ENCODE measurements at regions not wholly inside any gene's neighbourhood (a gene's known extent, or its start where the extent isn't known, plus 50 kb on each side); places are given as distances from the start of the nearest gene placed in this dataset.

DNA sequence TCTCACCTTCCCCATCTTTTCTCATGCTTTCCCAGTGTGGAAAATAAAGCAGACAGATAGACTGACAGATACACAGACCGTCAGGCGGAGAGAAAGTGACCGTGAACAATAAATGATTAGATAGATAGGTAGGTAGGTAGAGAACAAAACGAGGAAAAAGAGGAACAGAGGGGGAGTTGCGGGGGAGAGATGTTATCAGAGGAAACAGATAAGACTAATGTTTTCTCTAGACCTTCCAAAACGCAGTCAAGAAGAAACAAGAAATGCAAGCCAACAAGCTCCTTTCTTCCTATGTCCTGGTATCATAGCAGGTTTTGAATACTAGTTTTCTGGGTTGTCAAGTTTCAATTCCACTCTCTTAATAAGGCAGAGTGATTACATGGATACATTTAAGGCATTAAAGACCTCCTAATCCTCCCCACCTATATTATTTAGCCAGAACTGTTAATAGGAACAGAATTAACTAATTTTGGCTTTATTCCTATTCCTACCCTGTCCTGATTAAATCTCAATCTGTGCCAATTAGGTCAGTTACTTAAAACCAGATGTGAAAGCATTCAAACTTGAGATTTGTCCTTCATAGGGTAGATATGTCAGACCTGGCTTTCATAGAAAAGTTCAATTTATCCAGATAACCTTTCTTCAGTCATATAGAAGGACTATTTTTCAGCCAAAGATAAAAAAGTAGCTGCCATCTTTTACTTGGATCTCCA lies 89.0 kb upstream of the PTPRR start:
- Histone ChIP-seq H3K9me3 (ENCODE audit: control insufficient read depth, low read length) (no peaks in the 10 kb centered on the region), H3K79me1 (replicated peaks; ENCODE audit: low read length, poor library complexity, severe bottlenecking) (no peaks in the 10 kb centered on the region), H3K4me2 (ENCODE audit: low read length, poor library complexity, severe bottlenecking) (no peak overlapping the region), H3K27ac (ENCODE audit: low read length, poor library complexity, severe bottlenecking) (no peak overlapping the region), H3K14ac (ENCODE audit: low read length in 2 of 2) (no peak overlapping the region), H3K4me1 (ENCODE audit: control insufficient read depth, insufficient read depth, low read depth, low read length) (no peaks in the 10 kb centered on the region), H2BK15ac (ENCODE audit: low read depth, poor library complexity, severe bottlenecking) (no peak overlapping the region), H3K27me3 (ENCODE audit: control insufficient read depth in 1 of 2, insufficient read depth in 1 of 2, low read length in 2 of 2) (no peaks in the 10 kb centered on the region), H2BK120ac (ENCODE audit: low read depth, low read length) (no peak overlapping the region), H2BK5ac (ENCODE audit: low read depth, low read length, poor library complexity, severe bottlenecking) (no peak overlapping the region), H4K91ac (ENCODE audit: low read length) (no peak overlapping the region), H3K9ac (ENCODE audit: low read length) (no peak overlapping the region), H2AFZ (ENCODE audit: low read depth, low read length) (no peak overlapping the region), H3K18ac (ENCODE audit: low read depth in 1 of 2, low read length in 2 of 2) (no peak overlapping the region), H2BK12ac (ENCODE audit: low read length in 2 of 2) (no peak overlapping the region), H3K36me3 (ENCODE audit: control insufficient read depth in 1 of 2, insufficient read depth in 2 of 2, low read depth in 1 of 2, low read length in 2 of 2) (no peaks in the 10 kb centered on the region), H3K4ac (ENCODE audit: low read depth in 1 of 2, low read length in 2 of 2) (no peak overlapping the region), H3K23ac (ENCODE audit: low read length in 2 of 2) (no peak overlapping the region), H2AK5ac (ENCODE audit: low read length, severe bottlenecking) (no peak overlapping the region), H4K8ac (ENCODE audit: low read length) (no peak overlapping the region), H3K4me3 (ENCODE audit: insufficient read depth in 1 of 2, low read depth in 1 of 2, low read length in 2 of 2) (no peak overlapping the region)
- WGBS: 51% methylated on average over 5 of the region's 6 CpGs
- DNase-seq: no peak

DNA sequence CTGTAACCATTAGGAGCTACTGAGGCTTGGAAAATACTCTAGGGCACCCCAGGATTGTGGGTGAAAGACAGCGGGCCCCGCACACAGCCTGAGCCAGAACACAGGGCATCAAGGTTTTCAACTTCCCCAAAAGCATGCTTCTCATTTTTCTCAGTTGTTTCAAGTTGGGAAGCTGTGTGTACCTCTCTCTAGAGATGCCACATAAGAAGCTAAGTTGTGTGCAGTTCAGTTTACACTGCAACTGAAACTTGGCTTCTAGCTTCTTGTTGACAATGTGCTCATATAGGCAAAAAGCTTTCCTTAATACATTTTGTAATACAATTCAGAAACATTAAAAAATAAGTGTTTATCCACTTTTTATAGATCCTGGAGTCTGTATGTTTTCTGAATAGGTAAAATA lies 88.1 kb upstream of the PTPRR start:
- Histone ChIP-seq H3K9ac (ENCODE audit: low read length) (peak overlapping the region; percentile 33), H3K36me3 (ENCODE audit: control insufficient read depth in 1 of 2, insufficient read depth in 2 of 2, low read depth in 1 of 2, low read length in 2 of 2) (no peaks in the 10 kb centered on the region), H3K4me1 (ENCODE audit: control insufficient read depth, insufficient read depth, low read depth, low read length) (no peaks in the 10 kb centered on the region), H4K8ac (ENCODE audit: low read length) (no peak overlapping the region), H2BK15ac (ENCODE audit: low read depth, poor library complexity, severe bottlenecking) (no peak overlapping the region), H3K79me1 (replicated peaks; ENCODE audit: low read length, poor library complexity, severe bottlenecking) (no peaks in the 10 kb centered on the region), H3K9me3 (ENCODE audit: control insufficient read depth, low read length) (no peaks in the 10 kb centered on the region), H2BK120ac (ENCODE audit: low read depth, low read length) (no peak overlapping the region), H3K14ac (ENCODE audit: low read length in 2 of 2) (no peak overlapping the region), H2BK5ac (ENCODE audit: low read depth, low read length, poor library complexity, severe bottlenecking) (no peak overlapping the region), H3K27ac (ENCODE audit: low read length, poor library complexity, severe bottlenecking) (no peak overlapping the region), H4K91ac (ENCODE audit: low read length) (no peak overlapping the region), H3K4me2 (ENCODE audit: low read length, poor library complexity, severe bottlenecking) (no peak overlapping the region), H2BK12ac (ENCODE audit: low read length in 2 of 2) (no peak overlapping the region), H3K18ac (ENCODE audit: low read depth in 1 of 2, low read length in 2 of 2) (no peak overlapping the region), H2AFZ (ENCODE audit: low read depth, low read length) (no peak overlapping the region), H3K23ac (ENCODE audit: low read length in 2 of 2) (no peak overlapping the region), H3K4ac (ENCODE audit: low read depth in 1 of 2, low read length in 2 of 2) (no peak overlapping the region), H3K27me3 (ENCODE audit: control insufficient read depth in 1 of 2, insufficient read depth in 1 of 2, low read length in 2 of 2) (no peaks in the 10 kb centered on the region), H3K4me3 (ENCODE audit: insufficient read depth in 1 of 2, low read depth in 1 of 2, low read length in 2 of 2) (no peak overlapping the region), H2AK5ac (ENCODE audit: low read length, severe bottlenecking) (no peak overlapping the region)
- no peak for DNase-seq
- 100% methylated on average over 2 of the region's 2 CpGs for WGBS

DNA sequence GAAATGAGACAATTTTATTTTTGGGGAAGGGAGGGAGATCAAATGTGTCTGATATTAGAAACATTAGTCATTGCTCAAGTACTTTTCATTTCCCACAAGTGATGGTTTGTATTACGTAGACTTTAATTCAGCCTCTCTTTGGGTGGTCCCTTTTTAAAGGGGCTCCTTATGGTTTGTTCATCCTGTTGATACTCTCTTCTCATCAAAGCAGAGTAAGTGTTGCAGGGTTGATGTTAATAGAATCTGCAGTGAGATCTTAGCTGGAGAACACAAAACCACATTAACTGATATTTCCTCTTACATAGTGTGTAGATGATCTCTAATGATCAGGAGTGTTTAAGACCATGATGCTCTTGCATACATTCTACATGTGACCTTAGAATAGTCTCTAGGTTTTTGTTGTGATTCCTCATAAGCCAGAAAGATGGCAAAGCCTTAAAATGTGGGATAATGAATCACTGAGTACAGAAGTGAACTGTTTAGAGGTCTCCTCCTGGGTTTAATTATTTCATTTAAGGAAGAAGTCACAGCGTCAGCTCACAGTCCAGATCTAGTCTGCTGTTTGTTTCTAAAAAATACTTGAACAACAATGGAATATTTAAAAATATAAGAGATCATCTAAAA lies 87.4 kb upstream of the PTPRR start:
- H3K4ac ChIP-seq (ENCODE audit: low read depth in 1 of 2, low read length in 2 of 2): no peak overlapping the region
- 100% methylated on average over 1 of the region's 2 CpGs for WGBS

DNA sequence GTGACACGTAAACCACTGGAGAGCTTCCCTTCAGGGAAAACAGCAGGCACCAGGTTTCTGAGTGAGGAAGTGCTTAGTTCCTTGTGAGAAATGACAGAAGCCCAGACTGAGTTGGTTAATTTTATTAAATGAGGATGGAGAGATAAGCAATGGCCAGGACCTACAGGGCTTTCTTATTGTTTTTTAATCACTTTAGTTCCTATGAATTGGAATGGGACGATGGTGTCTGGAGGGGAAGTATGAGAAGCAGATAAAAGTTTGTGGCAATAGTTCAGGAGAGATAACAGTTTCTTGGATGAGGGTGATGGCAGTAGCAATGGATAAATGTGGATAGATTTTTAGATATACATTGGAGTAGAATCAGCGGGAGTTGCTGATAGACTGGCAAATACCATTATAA lies 86.5 kb upstream of the PTPRR start:
- Histone ChIP-seq H3K4me2 (ENCODE audit: low read length, poor library complexity, severe bottlenecking) (no peak overlapping the region), H2BK15ac (ENCODE audit: low read depth, poor library complexity, severe bottlenecking) (no peak overlapping the region), H2AFZ (ENCODE audit: low read depth, low read length) (no peak overlapping the region), H2BK12ac (ENCODE audit: low read length in 2 of 2) (no peak overlapping the region), H3K14ac (ENCODE audit: low read length in 2 of 2) (no peak overlapping the region), H3K4ac (ENCODE audit: low read depth in 1 of 2, low read length in 2 of 2) (no peak overlapping the region), H2AK5ac (ENCODE audit: low read length, severe bottlenecking) (no peak overlapping the region), H3K9me3 (ENCODE audit: control insufficient read depth, low read length) (no peaks in the 10 kb centered on the region), H3K18ac (ENCODE audit: low read depth in 1 of 2, low read length in 2 of 2) (no peak overlapping the region), H3K27ac (ENCODE audit: low read length, poor library complexity, severe bottlenecking) (no peak overlapping the region), H2BK120ac (ENCODE audit: low read depth, low read length) (no peak overlapping the region), H3K79me1 (replicated peaks; ENCODE audit: low read length, poor library complexity, severe bottlenecking) (no peaks in the 10 kb centered on the region), H2BK5ac (ENCODE audit: low read depth, low read length, poor library complexity, severe bottlenecking) (no peak overlapping the region), H3K4me1 (ENCODE audit: control insufficient read depth, insufficient read depth, low read depth, low read length) (no peaks in the 10 kb centered on the region), H3K9ac (ENCODE audit: low read length) (no peak overlapping the region), H3K23ac (ENCODE audit: low read length in 2 of 2) (no peak overlapping the region), H3K36me3 (ENCODE audit: control insufficient read depth in 1 of 2, insufficient read depth in 2 of 2, low read depth in 1 of 2, low read length in 2 of 2) (no peaks in the 10 kb centered on the region), H4K8ac (ENCODE audit: low read length) (no peak overlapping the region), H3K4me3 (ENCODE audit: insufficient read depth in 1 of 2, low read depth in 1 of 2, low read length in 2 of 2) (no peak overlapping the region), H4K91ac (ENCODE audit: low read length) (no peak overlapping the region), H3K27me3 (ENCODE audit: control insufficient read depth in 1 of 2, insufficient read depth in 1 of 2, low read length in 2 of 2) (no peaks in the 10 kb centered on the region)
- WGBS: 61% methylated on average over 2 of the region's 3 CpGs
- no peak for DNase-seq

More for the DNA sequence above, 87.4 kb upstream of the PTPRR start:
- Histone ChIP-seq H3K79me1 (replicated peaks; ENCODE audit: low read length, poor library complexity, severe bottlenecking) (no peaks in the 10 kb centered on the region), H4K8ac (ENCODE audit: low read length) (no peak overlapping the region), H2BK15ac (ENCODE audit: low read depth, poor library complexity, severe bottlenecking) (no peak overlapping the region), H3K27me3 (ENCODE audit: control insufficient read depth in 1 of 2, insufficient read depth in 1 of 2, low read length in 2 of 2) (no peaks in the 10 kb centered on the region), H3K9ac (ENCODE audit: low read length) (peak overlapping the region; percentile 33), H3K4me3 (ENCODE audit: insufficient read depth in 1 of 2, low read depth in 1 of 2, low read length in 2 of 2) (no peak overlapping the region), H3K9me3 (ENCODE audit: control insufficient read depth, low read length) (no peaks in the 10 kb centered on the region), H2AFZ (ENCODE audit: low read depth, low read length) (no peak overlapping the region), H3K23ac (ENCODE audit: low read length in 2 of 2) (no peak overlapping the region), H3K4me1 (ENCODE audit: control insufficient read depth, insufficient read depth, low read depth, low read length) (no peaks in the 10 kb centered on the region), H3K14ac (ENCODE audit: low read length in 2 of 2) (no peak overlapping the region), H2BK12ac (ENCODE audit: low read length in 2 of 2) (no peak overlapping the region), H3K18ac (ENCODE audit: low read depth in 1 of 2, low read length in 2 of 2) (no peak overlapping the region), H2BK120ac (ENCODE audit: low read depth, low read length) (no peak overlapping the region), H4K91ac (ENCODE audit: low read length) (no peak overlapping the region), H3K36me3 (ENCODE audit: control insufficient read depth in 1 of 2, insufficient read depth in 2 of 2, low read depth in 1 of 2, low read length in 2 of 2) (no peaks in the 10 kb centered on the region), H3K27ac (ENCODE audit: low read length, poor library complexity, severe bottlenecking) (no peak overlapping the region), H2AK5ac (ENCODE audit: low read length, severe bottlenecking) (no peak overlapping the region), H3K4me2 (ENCODE audit: low read length, poor library complexity, severe bottlenecking) (no peak overlapping the region), H2BK5ac (ENCODE audit: low read depth, low read length, poor library complexity, severe bottlenecking) (no peak overlapping the region)
- DNase-seq: no peak

Measured in mesenchymal stem cell (in vitro differentiated cells and primary cell).